HG03442 (cell line): ENCODE measurements at regions not wholly inside any gene's neighbourhood (a gene's known extent, or its start where the extent isn't known, plus 50 kb on each side); places are given as distances from the start of the nearest gene placed in this dataset.

Source experiments
- ATAC-seq: cut with Tn5 transposase; IDR thresholded peaks from one replicate; pipeline ENCODE4 v1.9.1; 2021; ENCODE audit warnings: mild to moderate bottlenecking, moderate library complexity; ENCODE audit not compliant: unreplicated experiment

DNA sequence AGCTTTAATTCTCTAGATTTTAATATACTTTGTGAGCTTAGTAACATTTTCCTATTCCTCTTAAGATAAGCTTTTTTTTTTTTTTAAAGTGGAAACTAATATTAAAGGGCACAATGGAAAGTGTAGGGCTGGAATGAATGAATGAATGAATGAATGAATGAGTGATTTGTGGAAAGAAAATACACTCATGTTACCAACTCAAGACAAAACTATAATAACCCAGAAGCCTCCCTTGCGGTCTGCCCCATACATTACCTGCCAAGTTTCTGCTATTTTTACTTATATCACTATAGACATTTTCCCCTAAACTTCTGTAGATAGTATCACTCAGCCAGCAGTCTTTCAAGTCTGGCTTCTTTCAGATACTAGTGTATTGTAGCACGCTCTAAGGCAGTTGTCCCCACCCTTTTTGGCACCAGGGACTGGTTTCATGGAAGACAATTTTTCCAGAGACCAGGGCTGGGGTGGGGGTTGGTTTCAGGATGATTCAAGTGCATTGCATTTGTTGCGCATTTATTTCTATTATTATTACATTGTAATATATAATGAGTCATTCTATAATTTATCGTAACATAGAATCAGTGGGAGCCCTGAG lies 932.2 kb downstream of the TBC1D22A start:
- no peak for ATAC-seq

DNA sequence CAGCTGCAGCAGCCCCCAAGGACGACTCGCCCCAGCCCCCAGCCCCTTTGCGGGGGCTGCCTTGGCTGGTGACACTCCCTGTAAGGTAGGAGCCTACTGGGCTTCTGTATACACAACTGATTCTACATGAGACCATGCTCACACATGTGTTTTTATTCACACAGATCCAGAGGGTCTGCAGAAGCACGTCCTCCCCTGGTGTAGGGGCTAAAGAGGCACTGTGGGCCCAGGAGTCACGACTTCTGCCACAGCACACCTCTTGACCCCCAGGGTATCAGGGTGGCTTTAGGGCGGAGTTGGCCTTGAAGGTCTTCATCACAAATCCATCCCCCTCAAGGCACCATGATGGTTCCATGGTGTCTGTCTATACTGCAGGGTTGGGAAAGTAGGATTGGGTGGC lies 931.2 kb downstream of the TBC1D22A start:
- ATAC-seq, result no peak

DNA sequence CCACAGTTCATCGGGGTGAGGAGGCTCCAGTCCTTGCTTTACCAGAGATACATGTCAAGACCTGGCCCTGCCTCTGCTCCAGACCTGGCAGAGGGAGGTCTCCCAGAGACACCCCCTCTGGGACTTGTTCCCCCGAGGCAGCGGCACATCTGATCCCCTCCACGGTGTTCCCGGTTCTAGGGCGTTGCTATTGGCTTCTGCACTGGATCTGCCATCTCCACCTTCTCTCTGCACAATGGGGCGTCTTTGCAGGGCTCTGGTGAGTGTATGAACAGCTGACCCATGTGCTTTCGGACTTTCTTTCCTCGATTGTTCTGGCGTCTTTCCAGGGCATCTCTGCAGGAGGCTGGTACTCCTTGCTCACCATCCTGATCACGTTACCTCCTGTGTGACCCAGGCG lies 930.4 kb downstream of the TBC1D22A start:
- no peak for ATAC-seq

DNA sequence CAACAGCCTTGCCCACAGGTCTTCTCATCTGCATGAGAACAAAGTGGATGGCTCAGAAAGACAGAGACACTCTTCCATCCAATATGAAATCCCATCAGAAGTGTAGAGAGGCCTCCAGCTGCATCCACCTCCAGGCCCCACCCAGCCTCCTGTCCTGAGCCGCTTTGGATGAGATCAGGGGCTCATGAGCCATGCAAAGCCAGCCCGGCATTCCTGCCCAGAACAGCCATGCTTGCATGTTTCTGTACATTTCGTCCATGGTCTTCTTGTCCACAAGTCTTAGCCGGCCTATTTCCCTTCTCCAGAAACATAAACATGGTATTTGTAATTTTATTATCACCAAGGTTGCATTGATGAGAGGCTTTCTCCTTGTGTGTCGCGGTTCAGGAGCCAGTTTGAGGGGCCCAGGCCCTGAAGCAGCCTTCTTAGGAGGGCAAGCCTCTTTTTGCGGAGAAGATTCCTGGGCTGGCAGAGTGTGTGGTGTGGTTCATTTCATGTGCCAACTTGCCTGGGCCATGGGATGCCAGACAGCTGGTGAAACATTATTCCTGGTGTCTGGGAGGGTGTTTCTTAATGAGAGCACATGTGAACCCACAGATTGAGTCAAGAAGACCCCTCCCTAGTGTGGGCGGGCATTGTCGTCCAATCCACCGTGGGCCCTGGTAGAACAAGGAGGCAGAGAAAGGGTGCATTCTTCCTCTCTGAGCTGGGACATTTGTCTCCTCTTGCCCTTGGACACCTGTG lies 928.9 kb downstream of the TBC1D22A start:
- no peak for ATAC-seq

DNA sequence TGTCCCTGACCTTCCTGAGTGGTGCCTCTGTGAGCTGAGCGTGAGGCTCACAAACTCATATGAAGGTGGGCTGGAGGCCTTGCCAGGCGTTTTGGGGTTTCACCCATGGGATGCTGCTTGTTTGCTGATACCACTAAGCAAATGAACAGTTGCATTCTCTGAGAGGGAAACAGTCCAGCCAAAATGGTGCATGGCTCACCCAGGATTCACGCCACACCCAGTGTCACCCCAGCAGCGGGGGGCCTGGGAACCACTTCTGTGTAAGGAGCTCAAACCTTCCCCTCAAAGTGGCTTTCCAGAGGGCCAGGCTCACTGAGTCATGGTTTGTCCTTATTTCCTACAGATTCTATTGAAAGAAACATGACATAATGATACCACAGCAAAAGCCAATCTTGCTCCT lies 928.1 kb downstream of the TBC1D22A start:
- ATAC-seq, result no peak

DNA sequence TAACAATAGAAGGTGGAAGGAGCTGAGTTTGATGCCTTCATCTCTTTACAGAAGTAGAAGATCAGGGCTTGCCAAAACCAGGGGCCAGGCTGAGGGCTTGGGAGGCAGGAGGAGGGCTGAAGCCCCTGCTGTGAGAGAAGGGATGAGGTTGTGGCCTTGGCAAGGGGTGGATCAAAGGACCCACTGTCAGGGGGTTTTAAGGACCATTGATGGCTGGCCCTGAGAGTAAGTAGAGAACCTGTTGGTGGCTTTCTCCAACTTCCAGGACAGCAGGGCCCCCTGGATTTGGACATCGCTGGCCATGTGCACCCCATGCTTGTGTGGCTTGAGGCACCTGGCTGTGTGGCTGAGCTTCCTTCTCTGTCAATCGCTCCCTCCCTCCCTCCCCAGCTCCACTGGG lies 927.7 kb downstream of the TBC1D22A start:
- no peak for ATAC-seq

DNA sequence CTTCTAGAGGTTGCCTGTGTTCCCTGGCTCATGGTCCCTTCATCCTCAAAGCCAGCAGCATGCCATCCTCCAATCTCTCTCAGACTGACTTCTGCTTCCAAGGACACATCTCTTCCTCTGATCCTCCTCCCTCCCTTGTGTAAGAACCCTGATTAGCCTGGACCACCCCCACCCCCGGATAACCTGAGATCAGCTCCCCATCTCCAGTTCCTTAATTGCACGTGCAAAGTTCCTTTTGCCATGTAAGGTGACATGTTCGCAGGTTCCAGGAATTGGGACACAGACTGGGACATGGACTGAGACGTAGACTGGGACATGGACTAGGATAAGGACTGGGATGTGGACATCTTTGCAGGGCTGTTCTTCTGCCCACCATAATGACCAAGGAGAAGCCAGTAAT lies 925.3 kb downstream of the TBC1D22A start:
- ATAC-seq, result no peak

DNA sequence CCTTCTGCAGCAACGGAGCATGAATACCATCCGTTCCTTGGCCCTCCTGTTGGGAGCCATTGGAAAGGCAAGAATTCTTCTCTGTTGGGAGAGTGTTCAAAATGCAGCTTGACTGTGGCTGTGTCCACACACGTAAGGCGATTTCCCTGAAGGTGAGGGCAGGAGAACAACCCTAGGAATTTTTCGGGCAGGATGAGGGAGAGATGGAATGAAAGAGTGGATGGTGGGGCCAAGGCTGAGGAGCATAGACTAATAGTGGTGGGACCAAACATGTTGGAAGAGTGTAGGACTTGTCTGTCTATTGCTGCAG lies 924.9 kb downstream of the TBC1D22A start:
- ATAC-seq, result no peak

DNA sequence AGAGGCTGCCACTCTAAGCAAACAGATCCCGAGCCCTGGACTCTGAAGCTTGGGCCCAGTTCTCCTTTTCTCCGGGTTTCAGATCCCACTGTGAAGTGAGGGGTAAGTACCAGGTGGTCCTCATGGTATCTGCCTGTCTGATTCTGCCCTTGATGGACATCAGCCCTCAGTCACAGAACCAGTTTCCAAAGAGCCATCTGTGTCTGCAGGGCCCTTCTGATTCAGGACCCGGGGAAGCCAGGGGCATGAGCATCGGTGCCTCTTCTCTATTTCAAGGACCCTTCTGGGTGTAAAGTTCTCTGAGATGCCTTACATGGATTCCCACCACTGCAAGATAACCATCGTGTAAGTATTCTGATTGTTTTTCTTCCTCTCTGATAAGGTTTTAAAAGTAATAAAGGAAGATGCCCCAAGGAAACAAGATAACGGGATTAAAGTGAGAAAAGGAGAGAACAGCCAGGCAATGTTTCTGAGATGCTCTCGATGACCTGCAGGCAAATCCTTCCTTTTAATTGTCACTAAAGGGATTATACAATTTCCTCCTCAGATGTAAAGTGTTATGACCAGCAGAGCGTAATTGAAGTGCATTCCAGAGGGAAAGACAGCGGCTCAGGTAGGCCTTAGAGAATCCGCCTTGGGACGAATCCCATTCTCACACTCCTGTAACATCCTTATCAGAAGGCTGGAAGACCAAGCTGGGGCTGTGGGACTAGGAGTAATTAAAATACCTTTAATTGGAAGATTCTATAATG lies 924.3 kb downstream of the TBC1D22A start:
- ATAC-seq, result no peak

DNA sequence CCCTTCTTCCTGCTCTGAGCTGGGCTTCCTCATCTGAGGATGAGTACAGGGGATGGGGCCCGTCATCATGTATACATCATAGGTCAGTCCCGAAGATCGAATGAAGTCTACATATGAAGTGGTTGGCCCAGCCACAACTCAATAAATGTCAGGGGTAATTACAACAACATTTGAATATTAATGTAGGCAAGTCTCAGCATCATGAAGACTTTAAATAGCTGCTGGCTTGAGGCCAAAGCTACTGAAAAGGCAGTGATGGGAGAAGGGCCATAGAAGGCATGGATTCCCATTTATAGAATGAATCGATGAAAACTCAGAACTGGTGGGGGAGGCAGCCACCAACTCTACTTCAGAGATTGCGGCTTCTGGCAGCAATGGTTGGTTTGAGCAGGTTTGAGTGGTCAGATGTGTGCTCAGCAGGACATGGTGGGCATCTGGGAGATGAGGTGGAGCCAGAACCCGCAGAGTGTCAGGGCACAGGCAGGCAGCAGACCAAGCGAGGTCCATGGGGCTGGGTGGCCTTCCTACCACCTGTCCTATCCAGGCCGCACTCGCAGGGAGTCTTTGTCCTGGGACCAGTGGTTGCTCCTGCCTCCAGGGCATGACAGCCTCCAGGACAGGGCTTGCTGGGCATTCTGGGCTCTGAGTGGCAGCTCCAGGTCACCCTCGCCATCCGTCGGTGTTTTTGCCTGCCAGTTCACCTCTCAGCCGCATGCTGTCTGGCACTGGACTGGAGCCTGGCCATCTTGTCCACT lies 919.1 kb downstream of the TBC1D22A start:
- ATAC-seq, result no peak

DNA sequence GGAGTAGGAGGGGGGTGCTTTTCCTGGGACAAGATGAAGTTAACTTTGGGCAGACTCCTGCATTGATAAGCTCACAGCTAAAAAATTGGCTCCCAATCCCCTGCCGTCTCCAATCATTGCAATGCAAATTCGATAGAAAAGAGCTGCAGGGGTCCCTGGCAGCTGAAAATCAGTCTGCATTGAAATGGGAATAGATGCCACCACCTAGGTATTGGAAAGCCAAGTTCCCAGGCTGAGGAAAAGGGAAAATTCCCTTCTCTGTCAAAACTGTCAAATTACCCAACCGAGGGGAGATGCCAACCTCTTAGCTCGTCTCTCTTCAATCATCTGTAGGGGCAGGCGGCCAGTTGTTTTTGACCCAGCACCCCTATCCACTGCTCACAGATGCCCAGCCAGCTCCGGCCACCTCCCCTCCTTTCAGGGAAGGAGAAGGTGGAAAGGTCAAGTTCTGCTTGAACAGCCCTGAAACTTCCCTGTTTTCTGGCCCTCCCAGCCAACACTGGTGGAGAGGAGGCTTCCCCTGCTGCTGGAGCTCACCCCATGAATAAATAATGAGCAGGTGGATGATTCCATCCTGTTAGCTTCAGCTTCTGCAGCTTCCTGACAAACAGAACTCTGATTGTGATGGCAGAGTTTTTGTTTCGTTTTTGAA lies 916.3 kb downstream of the TBC1D22A start:
- ATAC-seq, result no peak

DNA sequence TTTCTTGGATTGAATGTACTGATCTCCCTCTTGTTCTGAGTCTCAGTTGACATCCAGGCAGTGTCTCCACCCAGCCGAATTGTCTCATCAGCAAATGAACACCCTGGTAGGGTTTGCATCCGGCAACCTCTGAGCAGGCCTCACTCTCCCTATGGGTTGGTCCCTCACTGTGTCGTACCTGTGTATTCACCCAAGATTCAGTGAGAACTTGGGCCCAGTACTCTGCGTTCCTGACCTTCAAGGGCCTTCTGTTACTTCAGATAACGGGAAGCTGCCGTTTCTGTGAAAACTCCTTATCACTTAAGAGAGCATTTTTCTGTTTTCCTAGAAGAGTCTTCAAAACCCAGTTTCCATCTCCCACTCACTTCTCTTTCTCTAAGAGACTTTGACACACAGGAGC lies 915.6 kb downstream of the TBC1D22A start:
- no peak for ATAC-seq

DNA sequence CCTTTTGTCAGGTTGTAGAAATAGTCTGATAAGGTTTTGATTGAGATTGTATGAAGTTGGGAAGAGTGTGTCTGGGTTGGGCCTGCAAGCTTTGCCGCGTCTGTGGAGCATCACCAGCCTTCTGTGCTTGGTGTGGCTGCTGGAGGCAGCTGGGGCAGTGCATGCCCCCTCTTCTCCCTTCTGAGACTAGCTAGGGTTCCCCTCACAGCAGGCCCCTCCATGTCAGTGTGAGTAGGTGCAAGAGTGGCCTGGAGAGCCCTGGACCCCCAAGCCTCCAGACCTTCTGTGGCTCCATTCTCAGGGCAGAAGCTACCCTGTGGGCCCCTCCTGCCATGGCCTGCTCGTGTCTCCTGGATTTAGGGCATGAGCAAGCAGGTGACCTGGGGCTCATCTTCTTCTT lies 914.2 kb downstream of the TBC1D22A start:
- no peak for ATAC-seq

DNA sequence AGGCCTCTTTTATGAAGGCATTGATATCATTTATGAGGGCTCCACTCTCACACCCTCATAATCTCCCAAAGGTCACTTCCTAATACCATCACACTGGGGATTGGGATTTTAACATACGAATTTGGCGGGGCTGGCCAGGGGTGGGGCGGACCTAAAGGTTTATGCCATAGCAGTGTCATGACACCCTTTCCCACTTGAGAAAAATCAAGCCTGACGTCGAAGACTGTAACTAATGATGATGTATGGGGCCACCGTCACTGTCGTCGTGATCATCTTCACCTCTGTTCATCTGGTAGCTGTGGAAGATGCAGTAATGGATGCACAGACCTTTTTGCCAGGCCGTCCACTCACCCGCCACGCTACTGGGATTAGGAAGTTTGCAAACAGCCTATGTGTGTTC lies 912.1 kb downstream of the TBC1D22A start:
- no peak for ATAC-seq

DNA sequence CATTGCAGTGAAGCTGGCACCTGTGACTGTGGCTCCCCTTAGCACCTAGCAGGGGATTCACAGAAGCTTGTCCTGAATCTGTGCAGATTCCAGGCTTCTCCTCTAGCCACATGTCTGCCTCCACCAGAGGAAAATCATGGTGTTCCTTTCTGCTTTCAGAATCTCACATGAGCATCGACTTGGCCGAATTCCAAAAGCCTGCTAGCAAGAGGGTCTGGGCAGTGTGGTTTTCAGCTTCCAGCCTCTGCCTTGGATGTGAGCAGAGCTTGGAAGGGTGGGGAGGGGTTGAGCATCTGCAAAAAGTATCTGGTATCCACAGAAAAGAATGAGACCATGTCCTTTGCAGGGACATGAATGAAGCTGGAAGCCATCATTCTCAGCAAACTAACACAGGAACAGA lies 911.1 kb downstream of the TBC1D22A start:
- ATAC-seq, result no peak

DNA sequence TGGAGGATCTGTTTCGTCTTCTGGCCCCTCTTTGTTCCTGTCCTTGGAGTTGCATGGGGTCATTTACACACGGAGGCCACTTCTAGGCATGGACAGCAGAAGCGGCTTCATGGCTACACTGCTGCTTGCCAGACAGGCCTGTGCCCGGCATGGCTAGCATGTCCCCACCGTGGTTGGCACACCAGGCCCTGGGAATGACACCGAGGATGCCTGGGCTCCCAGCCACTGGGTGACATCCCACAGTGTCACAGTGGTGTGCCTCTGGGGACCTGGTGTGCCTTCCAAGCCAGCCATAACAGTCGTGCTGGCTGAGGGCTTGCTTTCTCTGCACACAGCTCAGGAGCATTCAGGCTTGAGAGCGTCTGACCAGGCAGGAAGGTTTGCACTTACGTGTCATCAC lies 910.1 kb downstream of the TBC1D22A start:
- no peak for ATAC-seq

DNA sequence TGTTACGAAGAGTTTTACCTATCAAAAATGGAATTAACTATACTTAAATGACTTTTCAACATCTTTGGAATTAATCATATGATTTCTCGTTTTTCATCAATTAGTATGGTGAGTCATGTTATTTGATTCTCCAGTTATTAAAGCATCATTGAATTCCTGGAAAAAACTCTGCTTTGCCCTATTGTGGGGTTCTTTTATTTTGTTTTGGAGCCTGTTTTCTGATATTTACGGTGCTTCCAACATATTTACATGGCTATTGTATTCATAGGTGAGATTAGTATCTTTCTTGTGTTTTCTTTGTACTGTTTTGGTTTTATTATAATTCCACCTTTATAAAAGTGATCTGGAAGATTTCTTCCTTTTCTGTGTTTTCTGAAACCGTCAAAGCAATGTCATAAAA lies 902.7 kb downstream of the TBC1D22A start:
- ATAC-seq, result no peak

DNA sequence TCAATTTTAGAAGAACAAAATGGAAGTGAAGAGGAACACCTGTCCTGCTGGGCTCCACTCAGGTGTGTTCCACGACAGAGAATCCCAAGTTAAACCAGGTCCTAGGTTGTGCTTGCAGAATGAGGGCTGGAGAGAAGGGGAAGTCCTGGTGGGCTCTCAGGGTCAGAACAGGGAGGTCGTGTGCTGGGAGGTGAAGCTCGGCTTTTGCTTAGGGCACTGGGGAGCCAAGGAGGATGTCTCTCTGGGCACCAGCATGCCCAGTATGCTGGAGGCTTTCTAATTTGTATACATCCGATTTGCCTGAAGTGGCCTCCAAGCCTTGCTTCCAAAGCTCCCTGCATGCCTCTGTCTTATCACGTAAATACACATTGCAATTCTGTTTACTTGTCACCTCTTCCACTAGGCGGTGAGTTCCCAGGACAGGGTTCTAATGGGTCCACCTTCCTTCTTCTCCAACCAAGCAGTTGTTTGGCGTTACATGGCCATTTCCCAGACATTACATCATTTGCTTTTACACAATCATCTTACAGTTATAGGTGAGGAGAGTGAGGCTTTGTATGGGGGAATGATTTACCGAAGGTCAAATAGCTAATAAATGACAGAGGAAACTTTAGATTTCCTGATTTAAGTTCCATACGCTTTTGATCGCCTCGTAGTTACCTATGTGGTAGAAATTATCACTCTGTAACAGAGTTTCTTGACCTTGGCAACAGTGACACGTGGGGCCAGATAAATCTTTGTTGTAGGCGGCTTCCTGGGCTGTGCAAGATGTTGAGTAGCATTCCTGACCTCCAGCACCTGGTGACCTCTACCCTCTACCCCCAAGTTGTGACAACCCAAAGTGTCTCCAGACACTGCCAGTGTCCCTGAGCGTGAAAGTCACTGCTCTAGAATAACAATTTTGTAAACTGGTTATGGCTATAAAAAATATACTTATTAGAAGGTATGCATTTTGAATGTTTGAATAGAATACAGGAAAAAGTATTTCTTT lies 901.5 kb downstream of the TBC1D22A start:
- no peak for ATAC-seq

DNA sequence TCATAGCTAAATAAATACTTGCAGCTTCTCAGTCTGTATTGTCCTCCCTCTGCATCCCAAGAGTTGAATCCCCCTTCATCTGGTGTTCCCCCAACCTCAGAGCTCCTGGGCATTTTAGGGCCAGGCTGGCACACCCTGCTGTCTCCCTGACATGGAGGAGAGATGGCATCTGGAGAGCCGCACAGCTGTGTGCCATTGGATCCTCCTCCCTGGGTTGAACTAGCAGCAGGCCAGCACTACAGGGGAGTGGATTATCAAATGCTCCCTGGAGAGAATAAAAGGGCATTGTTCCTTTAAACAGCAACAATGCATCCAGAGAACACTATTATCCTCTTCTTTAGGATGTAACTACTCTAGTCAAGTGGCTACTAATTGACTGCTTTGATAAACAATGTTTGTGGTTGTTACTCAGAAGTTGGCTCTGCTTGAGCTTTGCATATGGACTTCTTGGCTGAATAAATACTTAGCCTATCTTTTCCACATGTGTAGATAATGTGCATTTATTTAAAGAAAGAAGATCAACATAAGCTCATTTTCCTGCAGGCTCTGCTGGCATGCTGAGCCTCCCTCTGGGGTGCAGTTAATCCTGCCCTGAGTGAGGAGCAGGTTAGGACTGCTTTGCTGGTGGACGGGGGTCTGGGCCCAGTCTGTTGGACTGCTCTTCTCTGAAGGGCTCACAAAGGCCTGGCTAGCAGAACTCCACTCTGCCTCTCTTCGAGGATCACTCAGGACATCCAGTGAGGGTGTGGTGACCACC lies 897.2 kb downstream of the TBC1D22A start:
- ATAC-seq, result no peak
